ENCODE measurements at regions not wholly inside any gene's neighbourhood (a gene's known extent, or its start where the extent isn't known, plus 50 kb on each side); places are given as distances from the start of the nearest gene placed in this dataset.

DNA sequence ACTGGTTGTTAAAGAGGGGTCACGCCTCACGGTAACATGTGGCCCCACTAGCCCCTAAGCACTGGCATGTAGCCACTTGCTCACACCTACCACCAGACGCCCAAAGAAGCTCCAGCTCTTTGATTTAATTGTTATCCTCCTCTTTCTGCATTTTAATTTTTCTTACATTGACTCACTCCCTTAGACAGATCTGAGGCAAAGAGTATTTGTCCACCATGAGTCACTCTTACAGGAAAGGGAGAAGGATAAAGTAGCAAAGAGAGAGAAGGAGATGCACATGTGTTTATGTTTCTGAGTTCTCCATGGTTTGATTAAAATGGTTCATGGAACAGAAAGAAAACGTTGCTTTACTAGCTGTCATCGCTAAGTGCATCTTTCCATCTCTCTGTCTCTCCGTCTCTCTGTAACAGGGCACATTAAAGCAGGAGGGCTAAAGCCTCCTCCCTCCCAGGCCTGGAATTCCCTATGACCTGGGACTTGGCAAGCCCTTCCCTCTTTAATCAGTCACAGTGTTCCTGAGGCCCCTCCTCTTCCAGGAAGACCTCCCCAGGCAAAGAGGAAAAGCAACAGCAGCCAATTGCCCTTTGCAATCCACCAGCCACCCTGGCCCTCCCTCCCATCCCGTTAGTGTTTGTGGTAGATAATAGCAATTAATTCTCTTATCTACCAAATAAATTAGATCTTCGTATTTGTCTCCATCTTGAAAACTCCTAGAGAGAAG is 112.8 kb upstream of the TSHZ2 start:
- no peak for DNase-seq

DNA sequence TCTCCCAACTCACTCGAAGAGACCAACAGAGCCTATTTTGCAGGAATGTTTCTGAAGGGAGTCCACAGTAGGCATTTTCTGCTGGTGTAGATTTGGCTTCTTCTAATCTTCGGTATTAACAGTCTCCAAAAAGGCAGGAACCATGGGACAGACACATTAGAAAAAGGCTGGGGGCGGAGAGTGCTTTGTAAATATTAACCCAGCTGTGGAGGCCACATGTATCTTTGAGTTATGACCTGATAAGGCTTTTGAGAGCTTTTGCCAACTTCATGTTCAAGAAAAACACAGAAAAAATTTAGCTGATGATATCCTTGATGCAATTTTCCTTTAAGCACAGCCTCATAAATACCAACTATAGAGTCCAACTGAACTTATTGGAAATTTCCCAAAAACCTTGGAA is 119.4 kb upstream of the TSHZ2 start:
- DNase-seq, result no peak

DNA sequence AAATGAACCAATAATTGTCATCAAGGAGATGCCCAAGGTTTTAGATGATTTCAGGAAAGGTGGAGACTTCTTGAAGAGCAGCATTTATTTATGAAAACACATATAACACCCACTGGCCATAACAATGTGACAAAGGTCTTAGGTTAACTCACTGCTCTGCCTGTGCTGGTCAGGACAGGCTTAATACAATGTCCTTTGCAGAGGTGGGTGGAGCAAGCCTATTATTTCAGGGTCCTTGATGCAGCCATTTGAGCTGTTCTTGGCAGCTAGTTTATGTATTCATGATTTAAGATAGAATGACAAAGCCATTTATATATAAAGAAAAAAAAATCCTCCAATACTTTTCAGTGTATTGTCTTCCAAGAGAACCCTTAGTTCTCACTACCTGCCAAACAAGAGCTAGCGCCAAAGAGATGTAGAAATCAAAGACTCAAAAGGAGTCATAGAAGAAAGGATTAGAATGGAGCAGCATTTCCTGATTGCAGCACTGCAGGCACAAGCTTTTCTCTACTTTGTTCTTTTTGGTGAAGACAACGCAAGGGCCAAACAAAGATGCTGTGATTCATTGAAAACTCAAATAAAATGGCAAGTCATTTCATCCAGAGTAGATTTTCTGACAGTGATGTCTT is 124.3 kb upstream of the TSHZ2 start:
- no peak for DNase-seq

DNA sequence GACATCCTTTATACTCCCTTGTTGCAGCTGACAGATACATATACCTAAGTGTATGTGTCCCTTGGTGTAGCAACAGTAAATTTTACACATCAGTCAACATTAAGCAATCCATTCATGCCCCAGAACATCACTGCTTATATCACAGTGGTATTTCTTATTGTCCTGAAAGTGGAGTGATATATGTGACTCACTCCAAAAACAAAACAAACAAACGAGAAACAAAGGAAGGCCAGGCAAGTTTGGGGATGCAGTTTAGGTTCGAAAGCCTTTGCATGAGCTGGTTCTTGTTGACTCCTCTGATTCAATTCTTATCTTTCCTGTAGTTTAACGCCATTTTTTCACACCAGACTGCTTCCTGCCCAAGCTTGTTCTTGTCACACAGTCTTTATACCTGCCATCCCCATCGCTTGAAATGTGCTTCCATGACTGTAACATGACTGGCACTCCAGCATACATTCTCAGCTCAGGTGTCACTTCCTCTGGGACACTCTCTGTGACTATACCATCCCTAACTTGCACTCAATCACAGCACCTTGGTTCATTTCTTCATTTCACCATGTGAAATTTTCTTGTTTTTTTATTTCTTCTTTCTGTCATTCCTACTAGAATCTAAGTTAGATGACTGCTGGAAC is 125.0 kb upstream of the TSHZ2 start:
- no peak for DNase-seq

DNA sequence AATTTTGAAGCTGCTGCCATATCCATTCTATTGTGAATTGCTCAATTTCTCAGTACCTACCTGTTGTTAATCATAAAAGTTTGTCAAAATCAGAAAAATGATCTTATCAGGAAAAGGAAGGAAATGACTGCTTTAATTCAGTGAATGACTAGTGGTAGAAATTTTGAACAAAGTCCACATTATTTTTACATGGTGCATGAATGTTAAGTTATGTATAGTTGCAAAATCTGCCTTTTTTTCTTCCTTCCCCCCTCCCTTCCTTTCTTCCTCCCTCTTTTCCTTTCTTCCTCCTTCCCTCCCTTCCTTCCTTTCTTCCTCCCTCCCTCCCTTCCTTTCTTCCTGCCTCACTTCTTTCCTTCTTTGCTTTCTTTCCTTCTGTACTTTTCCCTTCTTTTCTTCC is 127.1 kb upstream of the TSHZ2 start:
- no peak for DNase-seq

DNA sequence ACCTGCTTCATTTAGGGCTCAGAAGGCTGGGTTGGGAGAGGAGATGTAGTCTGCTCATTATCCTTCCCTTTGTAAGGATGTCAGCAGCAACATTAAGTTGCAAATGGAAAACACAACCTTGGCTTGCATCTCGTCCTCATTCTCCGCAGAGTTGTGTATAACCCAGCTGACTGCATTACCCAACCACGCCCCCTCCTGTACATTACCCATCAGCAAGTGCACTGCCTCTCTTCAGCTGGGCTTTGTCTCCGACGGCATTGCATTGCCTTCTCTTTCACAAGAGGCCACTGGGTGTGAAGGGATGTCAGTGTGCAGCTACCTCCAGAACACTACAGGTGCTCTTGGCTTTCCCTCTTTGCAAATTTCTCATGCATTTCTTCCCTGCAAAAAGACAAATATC is 128.7 kb upstream of the TSHZ2 start:
- no peak for DNase-seq

DNA sequence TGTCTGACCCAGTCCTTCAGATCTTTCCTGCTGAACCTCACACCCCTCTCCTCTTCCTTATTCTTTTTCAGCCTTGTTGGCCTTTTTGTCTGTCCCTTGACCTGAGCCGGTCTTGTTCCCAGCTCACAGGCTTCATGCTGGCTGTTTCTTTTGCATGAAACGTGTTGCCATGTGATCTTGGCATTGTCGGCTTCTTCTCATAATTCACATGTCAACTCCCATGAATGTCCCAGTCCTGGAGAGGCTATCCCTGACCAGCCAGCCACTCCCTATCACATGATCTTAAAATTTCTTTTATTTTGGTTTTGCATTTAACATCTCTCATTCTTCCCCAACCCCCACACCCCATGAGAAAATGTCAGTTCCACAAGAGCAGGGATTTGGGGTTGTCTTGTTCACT is 131.2 kb upstream of the TSHZ2 start:
- no peak for DNase-seq

DNA sequence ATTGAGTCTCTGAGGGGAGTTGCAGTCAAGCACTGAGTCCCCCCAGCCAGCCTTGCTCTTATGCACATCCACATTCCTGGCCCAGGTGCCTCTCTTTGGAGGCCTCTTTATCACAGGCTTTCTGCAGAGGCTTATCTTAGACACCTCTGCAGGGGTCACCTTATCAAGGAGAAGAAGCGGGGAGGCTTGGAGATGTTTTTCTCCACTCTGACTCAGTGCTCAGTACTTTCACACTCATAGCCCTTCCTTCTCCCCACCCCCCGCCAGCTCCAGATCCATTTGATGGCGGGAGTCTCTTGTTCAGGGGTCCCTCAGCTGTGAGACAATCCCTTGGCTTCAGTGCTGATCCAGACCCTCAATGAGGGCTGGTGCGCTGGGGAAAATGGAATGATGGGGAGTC is 132.1 kb upstream of the TSHZ2 start:
- DNase-seq, result no peak

DNA sequence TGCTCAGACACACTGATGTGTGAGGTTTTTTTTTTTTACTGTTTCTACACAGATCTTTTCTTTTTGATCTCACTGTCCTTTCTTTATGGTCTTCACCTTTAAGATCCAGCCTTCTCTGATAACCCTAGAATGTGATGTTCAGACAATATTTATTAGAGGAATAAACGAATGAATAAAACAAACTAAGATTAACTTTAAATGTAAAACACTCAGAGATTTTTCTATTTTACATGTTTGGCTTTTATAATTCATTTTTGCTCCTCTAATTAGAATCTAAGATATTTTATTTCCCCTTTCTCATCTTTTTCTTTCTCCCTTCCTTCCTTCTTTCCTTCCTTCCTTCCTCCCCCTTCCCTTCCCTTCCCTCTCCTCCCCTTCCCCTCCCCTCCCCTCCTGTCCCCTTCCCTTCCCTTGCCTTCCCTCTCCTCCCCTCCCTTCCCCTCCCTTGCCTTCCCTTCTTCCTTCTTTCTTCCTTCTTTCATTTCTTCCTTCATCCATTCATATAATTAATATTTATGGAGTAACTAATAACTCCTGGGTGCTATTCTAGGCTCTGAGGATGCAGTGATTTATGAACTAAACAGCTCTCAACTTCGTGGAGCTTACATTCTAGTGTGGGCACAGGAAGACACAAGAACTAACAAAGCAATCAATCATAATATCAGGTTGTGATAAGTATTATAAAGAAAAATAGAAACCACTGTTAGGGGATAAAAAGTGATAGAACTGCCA is 133.5 kb upstream of the TSHZ2 start:
- no peak for DNase-seq

DNA sequence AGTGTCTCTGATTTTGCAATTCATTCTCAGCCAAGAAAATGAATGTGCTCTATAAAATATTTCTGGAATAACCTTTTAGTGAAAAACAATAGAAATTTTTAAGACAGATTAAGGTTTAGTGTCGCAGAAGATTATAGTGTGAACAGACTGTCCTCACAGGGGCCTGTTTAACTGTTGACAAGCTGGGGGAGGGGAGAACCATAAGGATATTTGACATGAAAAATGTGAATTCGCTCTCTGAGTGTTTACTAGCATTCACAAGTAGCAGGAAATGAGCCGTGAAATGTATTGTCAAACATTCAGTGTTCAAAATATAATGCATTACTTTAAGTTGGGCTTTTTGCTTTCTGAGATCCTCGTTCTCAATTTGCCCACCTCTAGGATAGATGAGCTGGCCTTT is 134.8 kb upstream of the TSHZ2 start:
- no peak for DNase-seq

DNA sequence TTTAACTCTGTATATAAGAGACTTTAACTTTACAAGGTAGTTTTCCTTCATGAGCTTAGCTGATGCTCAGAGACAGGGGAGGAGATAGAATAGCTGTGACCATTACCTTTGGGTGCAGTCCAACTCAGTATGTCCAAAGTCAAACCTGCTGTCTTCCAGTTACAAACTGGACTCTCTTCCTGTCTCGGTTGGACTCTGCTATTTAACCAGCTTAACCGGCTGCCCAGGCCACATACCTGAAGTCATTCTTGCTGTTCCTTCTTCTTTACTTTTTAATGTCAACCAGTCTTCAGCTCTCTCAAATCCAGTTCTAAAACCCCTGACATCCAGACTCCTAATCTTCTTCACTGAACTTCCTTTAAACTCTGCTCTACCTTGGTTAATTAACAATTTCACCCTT is 138.3 kb upstream of the TSHZ2 start:
- no peak for DNase-seq

DNA sequence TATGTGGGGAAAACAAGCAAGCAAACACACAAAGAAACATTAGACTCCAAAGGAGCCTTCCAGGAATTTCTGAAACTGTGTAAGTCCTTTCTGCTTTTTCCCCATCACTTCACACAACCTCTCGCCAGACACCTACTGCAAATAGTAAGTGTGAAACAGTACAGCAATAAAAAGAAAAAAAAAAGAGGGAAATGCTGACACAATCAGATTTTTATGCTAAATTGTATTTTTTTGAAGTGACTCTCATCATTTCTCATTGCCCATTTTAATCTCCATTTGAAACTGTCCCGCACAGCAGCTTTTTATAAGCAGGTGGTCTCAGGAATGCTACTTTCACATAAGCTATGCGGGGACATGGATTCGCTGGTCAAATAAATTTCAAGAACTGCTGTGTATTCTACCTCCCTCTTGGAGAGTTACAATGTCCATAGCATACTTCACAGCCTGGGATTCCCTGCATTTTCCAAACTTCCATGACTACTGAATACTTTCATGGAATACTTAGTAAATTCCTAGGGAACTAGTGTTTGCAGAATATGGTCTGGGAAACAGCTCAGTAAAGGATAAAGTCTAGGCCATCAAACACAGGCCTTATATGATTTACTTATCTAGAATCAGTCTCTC is 139.9 kb upstream of the TSHZ2 start:
- no peak for DNase-seq

DNA sequence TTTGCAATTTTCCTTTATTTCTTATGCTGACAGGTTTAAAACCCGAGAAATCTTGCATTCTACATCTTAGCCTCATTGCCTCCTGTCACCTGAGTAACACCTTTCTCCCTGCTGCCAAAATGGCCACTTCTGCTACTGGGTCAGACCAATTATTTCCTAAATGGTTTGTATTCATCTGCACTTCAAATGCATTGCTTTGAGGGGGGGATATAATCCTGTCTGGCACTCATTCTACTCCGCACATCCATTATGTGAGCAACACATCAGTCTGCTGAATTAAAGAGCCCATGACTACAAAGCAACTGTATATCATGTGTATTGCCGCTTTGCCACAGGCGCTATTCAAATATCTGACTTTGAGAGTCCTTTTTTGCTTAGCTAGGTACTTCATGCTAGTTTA is 141.6 kb upstream of the TSHZ2 start:
- DNase-seq, result no peak

DNA sequence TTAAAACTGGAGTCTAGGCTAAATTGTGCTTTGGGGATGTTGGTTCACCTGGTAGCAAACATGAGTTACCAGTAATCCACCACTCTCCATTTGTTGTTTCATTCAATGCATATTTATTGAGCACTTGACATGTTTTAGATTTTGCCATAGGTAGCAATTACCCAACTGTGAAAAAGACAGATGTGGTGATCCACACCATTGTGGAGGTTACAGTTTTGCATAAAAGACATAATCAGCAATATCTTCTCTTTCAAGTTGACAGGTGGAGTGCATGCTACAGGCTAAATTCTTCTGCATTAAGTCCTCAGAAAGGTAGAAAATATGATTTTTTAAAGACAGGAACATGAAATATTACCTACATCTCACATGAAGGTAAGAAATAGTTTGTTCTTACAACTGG is 143.0 kb upstream of the TSHZ2 start:
- DNase-seq, result no peak

DNA sequence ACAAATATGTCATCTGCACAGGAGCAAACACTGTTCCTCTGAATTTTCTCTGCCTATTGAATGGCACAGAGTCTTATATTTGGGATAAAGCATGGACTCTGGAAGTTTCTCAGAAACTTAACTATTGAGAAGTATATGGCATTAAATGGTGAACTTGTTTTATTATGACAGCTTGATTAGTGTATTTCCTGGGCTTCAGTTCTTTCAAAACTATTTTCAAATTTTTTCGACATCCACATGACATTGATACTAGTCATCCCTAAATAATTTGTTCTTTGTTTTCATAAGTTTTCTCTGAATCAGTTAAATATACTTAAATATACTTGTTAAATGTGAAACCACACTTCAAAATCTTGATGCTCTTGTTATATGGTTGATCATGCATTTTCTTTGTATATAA is 144.0 kb upstream of the TSHZ2 start:
- DNase-seq, result no peak

DNA sequence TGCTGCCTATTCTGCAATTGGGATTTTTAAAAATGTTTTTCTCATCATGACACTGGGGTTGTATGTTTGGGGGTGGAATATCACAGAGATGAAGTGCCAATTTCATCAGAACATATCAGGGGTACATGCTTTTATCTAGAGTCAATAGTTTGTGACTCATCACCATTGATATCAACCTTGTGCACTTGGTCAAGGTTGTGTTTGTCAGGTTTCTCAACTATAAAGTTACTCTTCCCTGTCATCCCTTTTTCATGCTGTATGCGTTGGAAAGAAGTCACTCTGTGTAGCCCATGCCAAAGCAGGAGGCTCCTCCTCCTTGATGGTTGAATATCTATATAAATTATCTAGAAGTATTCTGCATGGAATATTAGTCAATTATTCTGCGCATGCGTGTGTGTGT is 145.4 kb upstream of the TSHZ2 start:
- no peak for DNase-seq

DNA sequence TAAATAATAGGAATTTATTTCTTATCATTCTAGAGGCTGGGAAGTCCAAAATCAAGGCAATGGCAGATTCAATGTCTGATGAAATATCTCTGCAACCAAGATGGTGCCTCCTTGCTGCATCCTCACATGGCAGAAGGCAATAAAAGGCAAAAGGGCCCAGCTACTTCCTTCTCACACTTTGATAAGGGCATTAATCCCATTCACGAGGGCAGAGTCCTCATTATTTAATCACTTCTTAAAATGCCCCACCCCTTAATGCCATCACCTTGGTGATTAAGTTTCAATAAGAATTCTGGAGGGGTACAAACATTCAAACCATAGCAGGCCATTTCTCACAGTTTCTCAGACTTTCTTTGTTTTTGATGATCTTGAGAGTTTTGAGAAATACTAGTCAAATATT is 145.8 kb upstream of the TSHZ2 start:
- DNase-seq, result no peak

DNA sequence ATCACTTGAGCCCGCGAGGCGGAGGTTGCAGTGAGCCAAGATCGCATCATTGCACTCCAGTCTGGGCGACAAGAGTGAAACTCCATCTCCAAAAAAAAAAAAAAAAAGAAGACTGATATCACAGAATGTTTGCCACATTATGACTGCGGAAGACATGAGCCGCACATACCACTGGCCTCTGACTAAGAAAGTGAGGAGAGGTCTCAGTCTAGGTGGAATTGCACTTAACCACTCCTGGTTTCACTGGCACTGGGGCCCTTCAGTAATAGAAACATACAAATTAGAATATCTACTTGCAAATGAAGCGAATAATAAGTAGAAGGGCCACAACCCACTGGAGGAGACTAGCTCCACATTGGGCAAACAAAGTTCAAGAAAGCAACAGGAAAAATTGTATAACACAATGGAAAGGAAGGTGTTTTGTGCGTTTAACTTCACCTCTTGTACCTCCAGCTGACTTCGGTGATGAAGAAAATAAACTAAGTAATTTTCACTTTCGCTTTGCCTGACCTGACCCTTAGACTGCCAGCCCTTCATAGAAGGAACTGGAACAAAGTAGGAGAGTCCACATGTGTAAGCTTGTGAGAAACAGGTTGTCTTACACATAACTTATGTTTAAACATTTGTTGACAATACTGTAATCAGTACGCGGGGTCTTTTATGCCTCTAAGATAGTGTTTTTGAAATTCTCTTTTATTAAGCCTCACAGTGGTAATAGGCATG is 147.5 kb upstream of the TSHZ2 start:
- DNase-seq, result no peak

DNA sequence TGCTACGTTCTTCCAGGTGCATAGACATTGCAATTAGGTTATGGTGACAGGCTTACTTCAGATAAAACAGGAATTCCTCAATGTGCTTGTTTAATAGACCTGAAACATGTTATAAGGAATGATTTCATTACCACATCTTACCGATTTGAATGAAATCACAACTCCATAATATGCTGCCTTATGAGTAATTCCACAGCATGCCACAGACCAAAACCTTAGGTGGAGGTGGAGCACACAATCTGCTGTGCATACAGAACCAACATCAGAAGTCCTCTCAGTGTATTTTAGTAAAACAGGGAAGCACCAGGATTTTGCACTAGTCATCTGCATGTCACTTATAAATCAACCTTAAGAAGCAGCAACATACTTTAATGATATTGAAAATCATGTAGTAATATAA is 148.9 kb upstream of the TSHZ2 start:
- DNase-seq, result no peak

DNA sequence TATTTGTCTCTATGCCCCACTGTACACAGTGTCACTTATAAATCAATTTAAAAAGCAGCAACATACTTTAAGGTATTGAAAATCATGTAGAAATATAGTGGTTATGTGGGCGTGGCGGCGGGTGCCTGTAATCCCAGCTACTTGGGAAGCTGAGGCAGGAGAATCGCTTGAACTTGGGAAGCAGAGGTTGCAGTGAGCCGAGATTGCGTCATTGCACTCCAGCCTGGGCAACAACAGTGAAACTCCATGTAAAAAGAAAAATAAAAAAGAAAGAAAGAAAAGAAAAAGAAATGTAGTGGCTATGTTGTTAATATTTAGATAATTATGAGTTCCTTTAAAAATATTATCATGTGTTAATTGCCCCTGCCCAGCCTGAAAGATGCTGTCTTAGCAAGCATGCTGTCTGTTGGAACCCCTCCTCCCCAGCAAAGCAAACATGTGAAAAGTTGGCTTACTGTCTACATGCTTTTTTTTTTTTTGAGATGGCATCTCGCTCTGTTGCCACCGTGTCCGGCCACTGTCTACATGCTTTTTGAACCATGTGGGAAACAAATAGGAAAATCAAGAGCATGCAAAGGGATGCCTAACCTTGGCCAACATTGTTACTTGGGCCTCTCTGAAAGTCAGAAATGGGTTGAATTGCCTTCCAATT is 151.4 kb upstream of the TSHZ2 start:
- no peak for DNase-seq

DNA sequence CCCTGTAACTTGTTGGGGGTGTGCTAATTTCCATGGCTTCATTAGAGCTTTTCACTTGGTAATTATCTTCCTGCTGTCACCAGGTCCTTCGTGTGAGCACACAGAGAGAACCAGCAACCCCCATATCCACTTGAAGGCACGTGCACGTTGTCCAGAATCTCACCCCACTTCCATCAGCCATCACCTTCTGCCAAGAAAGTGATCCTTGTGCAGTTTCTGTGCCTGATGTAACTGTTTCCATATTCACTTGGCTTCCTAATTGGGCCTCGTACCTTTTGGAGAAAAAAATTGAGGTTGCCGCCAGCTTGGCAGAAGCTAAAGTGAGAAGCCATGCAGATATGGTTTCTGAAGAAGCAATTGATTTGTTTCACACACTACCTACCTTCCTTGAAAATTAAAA is 153.7 kb upstream of the TSHZ2 start:
- no peak for DNase-seq

DNA sequence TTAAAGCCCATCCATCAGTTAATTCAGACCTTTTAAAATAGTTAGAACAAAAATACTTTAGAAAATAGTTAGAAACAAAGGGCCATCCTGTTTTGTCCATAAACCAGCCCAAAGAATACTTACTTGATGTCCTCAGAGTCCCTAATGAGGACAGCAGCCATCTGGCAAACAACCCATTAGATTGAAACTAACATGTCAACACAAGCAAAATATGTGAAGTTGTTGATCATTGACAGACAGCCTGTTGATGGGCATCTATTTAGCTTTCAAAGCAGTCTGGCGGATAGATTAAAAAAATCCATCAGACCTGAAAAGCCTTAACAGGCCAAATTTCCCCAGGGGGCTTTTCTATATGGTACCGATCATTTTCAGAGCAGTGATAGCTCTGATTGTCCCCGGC is 154.2 kb upstream of the TSHZ2 start:
- no peak for DNase-seq
